ENCODE measurements at regions not wholly inside any gene's neighbourhood (a gene's known extent, or its start where the extent isn't known, plus 50 kb on each side); places are given as distances from the start of the nearest gene placed in this dataset.

DNA sequence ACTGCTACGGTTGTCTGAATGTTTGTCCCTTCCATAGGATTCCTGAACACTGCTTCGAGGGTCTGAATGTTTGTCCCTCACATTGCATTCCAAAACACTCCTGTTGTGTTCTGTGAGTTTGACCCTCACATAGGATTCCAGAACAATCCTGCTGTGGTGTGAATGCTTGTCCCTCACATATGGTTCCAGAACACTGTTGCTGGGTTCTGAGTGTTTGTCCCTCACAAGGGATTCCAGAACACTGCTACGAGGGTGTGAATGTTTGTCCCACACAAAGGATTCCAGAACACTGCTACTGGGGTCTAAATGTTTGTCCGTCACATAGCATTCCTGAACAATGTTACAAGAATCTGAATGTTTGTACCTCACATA, 201.2 kb downstream of the FOXD4L6 start (continued):
- TF ChIP-seq, protein P1, sequence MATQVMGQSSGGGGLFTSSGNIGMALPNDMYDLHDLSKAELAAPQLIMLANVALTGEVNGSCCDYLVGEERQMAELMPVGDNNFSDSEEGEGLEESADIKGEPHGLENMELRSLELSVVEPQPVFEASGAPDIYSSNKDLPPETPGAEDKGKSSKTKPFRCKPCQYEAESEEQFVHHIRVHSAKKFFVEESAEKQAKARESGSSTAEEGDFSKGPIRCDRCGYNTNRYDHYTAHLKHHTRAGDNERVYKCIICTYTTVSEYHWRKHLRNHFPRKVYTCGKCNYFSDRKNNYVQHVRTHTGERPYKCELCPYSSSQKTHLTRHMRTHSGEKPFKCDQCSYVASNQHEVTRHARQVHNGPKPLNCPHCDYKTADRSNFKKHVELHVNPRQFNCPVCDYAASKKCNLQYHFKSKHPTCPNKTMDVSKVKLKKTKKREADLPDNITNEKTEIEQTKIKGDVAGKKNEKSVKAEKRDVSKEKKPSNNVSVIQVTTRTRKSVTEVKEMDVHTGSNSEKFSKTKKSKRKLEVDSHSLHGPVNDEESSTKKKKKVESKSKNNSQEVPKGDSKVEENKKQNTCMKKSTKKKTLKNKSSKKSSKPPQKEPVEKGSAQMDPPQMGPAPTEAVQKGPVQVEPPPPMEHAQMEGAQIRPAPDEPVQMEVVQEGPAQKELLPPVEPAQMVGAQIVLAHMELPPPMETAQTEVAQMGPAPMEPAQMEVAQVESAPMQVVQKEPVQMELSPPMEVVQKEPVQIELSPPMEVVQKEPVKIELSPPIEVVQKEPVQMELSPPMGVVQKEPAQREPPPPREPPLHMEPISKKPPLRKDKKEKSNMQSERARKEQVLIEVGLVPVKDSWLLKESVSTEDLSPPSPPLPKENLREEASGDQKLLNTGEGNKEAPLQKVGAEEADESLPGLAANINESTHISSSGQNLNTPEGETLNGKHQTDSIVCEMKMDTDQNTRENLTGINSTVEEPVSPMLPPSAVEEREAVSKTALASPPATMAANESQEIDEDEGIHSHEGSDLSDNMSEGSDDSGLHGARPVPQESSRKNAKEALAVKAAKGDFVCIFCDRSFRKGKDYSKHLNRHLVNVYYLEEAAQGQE (IDR thresholded peaks at IDR 0.05; ENCODE audit: low read depth, low read length) = no peak

- Histone ChIP-seq H3K9ac (no peak overlapping the region), H3K4me3 (ENCODE audit: low read depth in 2 of 2, low read length in 1 of 2) (no peak overlapping the region), H3K36me3 (replicated peaks in 1 of 2; ENCODE audit: control insufficient read depth in 1 of 2, insufficient read depth in 2 of 2, low read length in 1 of 2) (no peaks in the 10 kb centered on the region), H3K9me3 (no peaks in the 10 kb centered on the region), H2AFZ (ENCODE audit: low read depth) (no peak overlapping the region), H3F3A (replicated peaks; ENCODE audit: insufficient read depth) (no peaks in the 10 kb centered on the region), H3K79me2 (ENCODE audit: insufficient read depth) (no peaks in the 10 kb centered on the region), H3K27me3 (ENCODE audit: insufficient read depth) (no peaks in the 10 kb centered on the region), H3K4me1 (ENCODE audit: control insufficient read depth in 1 of 2, insufficient read depth in 2 of 2, low read depth in 1 of 2, low read length in 1 of 2) (no peaks in the 10 kb centered on the region), H3K4me2 (no peak overlapping the region), H4K20me1 (ENCODE audit: insufficient read depth) (no peaks in the 10 kb centered on the region), H3K27ac (ENCODE audit: low read depth in 2 of 2, low read length in 1 of 2) (no peak overlapping the region), H3K9me2 (no peaks in the 10 kb centered on the region)
- no peak for TF ChIP-seq RXRA (IDR thresholded peaks at IDR 0.05; ENCODE audit: borderline replicate concordance, low read depth)
- TF ChIP-seq NFIC (IDR thresholded peaks at IDR 0.05; ENCODE audit: borderline replicate concordance) = no peak
- TF ChIP-seq RCOR1 (IDR thresholded peaks at IDR 0.05; ENCODE audit: low read length) = no peak
- no peak for TF ChIP-seq FOXM1 (IDR thresholded peaks at IDR 0.05; ENCODE audit: low read depth)
- no peak for TF ChIP-seq POLR2AphosphoS5 (IDR thresholded peaks at IDR 0.05; ENCODE audit: low read depth, low read length)
- TF ChIP-seq RFX5 (IDR thresholded peaks at IDR 0.05; ENCODE audit: low read length) = no peak
- TF ChIP-seq, protein P2, sequence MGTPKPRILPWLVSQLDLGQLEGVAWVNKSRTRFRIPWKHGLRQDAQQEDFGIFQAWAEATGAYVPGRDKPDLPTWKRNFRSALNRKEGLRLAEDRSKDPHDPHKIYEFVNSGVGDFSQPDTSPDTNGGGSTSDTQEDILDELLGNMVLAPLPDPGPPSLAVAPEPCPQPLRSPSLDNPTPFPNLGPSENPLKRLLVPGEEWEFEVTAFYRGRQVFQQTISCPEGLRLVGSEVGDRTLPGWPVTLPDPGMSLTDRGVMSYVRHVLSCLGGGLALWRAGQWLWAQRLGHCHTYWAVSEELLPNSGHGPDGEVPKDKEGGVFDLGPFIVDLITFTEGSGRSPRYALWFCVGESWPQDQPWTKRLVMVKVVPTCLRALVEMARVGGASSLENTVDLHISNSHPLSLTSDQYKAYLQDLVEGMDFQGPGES (IDR thresholded peaks at IDR 0.05; ENCODE audit: low read depth, low read length) = no peak
- no peak for TF ChIP-seq NRF1 (IDR thresholded peaks at IDR 0.05; ENCODE audit: low read depth, low read length)
- TF ChIP-seq, protein P1 (IDR thresholded peaks at IDR 0.05; ENCODE audit: low read depth, low read length) = no peak
- TF ChIP-seq ELF1 (IDR thresholded peaks at IDR 0.05) = no peak
- TF ChIP-seq FOXJ3 (CRISPR knock-in tag; IDR thresholded peaks at IDR 0.05) = no peak
- no peak for TF ChIP-seq FOSL2 (IDR thresholded peaks at IDR 0.05; ENCODE audit: borderline replicate concordance, low read depth)
- no peak for TF ChIP-seq TAF1 (IDR thresholded peaks at IDR 0.05; ENCODE audit: borderline replicate concordance, low read depth, low read length)
- TF ChIP-seq JUND (IDR thresholded peaks at IDR 0.05) = no peak
- TF ChIP-seq GABPA (IDR thresholded peaks at IDR 0.05; ENCODE audit: low read depth) = no peak
- TF ChIP-seq, protein P3, sequence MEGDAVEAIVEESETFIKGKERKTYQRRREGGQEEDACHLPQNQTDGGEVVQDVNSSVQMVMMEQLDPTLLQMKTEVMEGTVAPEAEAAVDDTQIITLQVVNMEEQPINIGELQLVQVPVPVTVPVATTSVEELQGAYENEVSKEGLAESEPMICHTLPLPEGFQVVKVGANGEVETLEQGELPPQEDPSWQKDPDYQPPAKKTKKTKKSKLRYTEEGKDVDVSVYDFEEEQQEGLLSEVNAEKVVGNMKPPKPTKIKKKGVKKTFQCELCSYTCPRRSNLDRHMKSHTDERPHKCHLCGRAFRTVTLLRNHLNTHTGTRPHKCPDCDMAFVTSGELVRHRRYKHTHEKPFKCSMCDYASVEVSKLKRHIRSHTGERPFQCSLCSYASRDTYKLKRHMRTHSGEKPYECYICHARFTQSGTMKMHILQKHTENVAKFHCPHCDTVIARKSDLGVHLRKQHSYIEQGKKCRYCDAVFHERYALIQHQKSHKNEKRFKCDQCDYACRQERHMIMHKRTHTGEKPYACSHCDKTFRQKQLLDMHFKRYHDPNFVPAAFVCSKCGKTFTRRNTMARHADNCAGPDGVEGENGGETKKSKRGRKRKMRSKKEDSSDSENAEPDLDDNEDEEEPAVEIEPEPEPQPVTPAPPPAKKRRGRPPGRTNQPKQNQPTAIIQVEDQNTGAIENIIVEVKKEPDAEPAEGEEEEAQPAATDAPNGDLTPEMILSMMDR (IDR thresholded peaks at IDR 0.05) = no peak
- TF ChIP-seq, protein P4, sequence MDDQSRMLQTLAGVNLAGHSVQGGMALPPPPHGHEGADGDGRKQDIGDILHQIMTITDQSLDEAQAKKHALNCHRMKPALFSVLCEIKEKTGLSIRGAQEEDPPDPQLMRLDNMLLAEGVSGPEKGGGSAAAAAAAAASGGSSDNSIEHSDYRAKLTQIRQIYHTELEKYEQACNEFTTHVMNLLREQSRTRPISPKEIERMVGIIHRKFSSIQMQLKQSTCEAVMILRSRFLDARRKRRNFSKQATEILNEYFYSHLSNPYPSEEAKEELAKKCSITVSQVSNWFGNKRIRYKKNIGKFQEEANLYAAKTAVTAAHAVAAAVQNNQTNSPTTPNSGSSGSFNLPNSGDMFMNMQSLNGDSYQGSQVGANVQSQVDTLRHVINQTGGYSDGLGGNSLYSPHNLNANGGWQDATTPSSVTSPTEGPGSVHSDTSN (IDR thresholded peaks at IDR 0.05) = no peak
- TF ChIP-seq SMC3 (IDR thresholded peaks at IDR 0.05; ENCODE audit: low read depth, low read length) = no peak
- no peak for DNase-seq
- ChIA-PET CTCF (no interaction called here), POLR2A (no interaction called here)
- 26% methylated on average over 8 of the region's 8 CpGs for WGBS (ENCODE audit: low lambda C conversion rate)
Observed at GRCh38 chr9:40926404-40927259, 201.8 kb downstream of the FOXD4L6 start.
